Testis (tissue), 2 donors: ENCODE measurements at regions not wholly inside any gene's neighbourhood (a gene's known extent, or its start where the extent isn't known, plus 50 kb on each side); places are given as distances from the start of the nearest gene placed in this dataset.

Source experiments
- DNase-seq: peaks from one replicate; pipeline ENCODE4 v3.0.0-alpha.2; 2019
- H3K27ac ChIP-seq, 2 donors: fragments of 200-600 bp; sonication (generic); one replicate each; pipeline ENCODE4 v1.5.1; 2019
- H3K27me3 ChIP-seq: fragments of 200-600 bp; sonication (generic); one replicate; pipeline ENCODE4 v1.5.1; 2019
- H3K36me3 ChIP-seq: fragments of 200-600 bp; sonication (generic); one replicate; pipeline ENCODE4 v1.5.1; 2017; ENCODE audit warnings: low read depth; ENCODE audit errors: missing control alignments
- H3K4me1 ChIP-seq: fragments of 200-600 bp; sonication (generic); one replicate; pipeline ENCODE4 v1.5.1; 2019
- H3K4me3 ChIP-seq, 2 donors: fragments of 200-600 bp; sonication (generic); one replicate each; pipeline ENCODE4 v1.5.1; 2017 to 2019
- H3K9me3 ChIP-seq: fragments of 200-600 bp; sonication (generic); one replicate; pipeline ENCODE4 v1.5.1; 2017
- POLR2A ChIP-seq: fragments of 450-650 bp; IDR thresholded peaks from one replicate; pipeline ENCODE4 v1.6.1; 2017; ENCODE audit warnings: antibody characterized with exemption, mild to moderate bottlenecking, moderate library complexity
- WGBS, 2 donors: methylation state at CpG; one replicate each; pipeline ENCODE4 v1.1.5; 2018; 5-methylcytosine and 5-hydroxymethylcytosine counted together
- intact Hi-C: fragments of 100-400 bp; cut with DNase I; formaldehyde crosslinking; loops from one replicate; pipeline ENCODE4 v1.15.1; 2023; ENCODE audit warnings: low total_unique reads
- TF ChIP-seq, protein P1 (sequence below), 3 experiments: fragments of 450-650 bp in 2 of 3; fragments of 200-600 bp in 1 of 3; sonication (generic) in 1 of 3; IDR thresholded peaks; one replicate each; pipeline ENCODE4 v1.5.1; 2016 to 2019; ENCODE audit warnings: antibody characterized with exemption in 3 of 3, mild to moderate bottlenecking in 2 of 3, moderate library complexity in 1 of 3

DNA sequence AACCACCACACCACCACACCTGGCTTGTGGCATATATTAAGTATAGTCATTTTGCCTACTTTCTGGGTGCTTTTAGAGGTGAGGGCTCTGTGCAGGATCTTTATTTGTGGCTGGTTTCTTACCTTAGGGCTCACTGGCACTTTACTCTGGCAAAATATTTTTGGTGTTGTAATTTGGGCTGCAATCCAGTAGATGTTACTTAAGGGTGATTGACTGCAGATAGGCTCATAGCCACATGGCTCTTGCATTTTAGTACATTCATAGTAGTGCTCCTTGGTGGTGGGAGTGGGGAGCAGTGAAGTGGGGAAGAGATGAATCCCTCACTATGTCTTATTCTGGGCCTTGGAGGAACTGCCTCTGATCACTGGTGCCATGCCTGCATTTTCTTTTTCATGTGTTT lies 376.1 kb upstream of the GRIN3A start:
- no peak for TF ChIP-seq POLR2A
- TF ChIP-seq, protein P1, sequence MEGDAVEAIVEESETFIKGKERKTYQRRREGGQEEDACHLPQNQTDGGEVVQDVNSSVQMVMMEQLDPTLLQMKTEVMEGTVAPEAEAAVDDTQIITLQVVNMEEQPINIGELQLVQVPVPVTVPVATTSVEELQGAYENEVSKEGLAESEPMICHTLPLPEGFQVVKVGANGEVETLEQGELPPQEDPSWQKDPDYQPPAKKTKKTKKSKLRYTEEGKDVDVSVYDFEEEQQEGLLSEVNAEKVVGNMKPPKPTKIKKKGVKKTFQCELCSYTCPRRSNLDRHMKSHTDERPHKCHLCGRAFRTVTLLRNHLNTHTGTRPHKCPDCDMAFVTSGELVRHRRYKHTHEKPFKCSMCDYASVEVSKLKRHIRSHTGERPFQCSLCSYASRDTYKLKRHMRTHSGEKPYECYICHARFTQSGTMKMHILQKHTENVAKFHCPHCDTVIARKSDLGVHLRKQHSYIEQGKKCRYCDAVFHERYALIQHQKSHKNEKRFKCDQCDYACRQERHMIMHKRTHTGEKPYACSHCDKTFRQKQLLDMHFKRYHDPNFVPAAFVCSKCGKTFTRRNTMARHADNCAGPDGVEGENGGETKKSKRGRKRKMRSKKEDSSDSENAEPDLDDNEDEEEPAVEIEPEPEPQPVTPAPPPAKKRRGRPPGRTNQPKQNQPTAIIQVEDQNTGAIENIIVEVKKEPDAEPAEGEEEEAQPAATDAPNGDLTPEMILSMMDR (IDR thresholded peaks at IDR 0.05) = no peak
- Histone ChIP-seq H3K9me3 (no peaks in the 10 kb centered on the region), H3K36me3 (no peaks in the 10 kb centered on the region), H3K4me3 (no peak overlapping the region), H3K27me3 (no peaks in the 10 kb centered on the region), H3K4me1 (no peaks in the 10 kb centered on the region), H3K27ac (no peak overlapping the region)
- intact Hi-C loops = no loop called here
- DNase-seq = no peak

DNA sequence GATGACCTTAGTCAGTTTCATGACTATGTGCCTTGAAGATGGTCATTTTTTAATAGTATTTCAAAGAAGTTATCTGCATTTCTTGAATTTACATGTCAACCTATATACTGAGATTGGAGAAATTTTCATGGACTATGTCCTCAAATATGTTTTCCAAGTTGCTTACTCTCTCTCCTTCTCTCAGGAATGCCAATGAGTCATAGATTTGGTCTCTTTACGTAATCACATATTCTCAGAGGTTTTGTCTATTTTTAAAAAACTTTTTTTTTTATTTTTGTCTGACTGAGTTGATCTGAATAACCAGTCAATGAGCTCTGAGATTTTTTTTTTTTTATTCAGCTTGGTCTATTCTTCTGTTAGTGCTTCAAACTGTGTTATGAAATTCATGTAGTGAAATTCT lies 374.7 kb upstream of the GRIN3A start:
- no peaks in the 10 kb centered on the region for H3K9me3 ChIP-seq
- WGBS, 2 donors = 80 to 87% methylated on average over 1 of the region's 1 CpG
- H3K27me3 ChIP-seq = no peaks in the 10 kb centered on the region
- no peaks in the 10 kb centered on the region for H3K36me3 ChIP-seq
- H3K27ac ChIP-seq = no peak overlapping the region
- intact Hi-C loops = no loop called here
- no peak for DNase-seq
- H3K4me1 ChIP-seq = no peaks in the 10 kb centered on the region
- TF ChIP-seq, protein P1 (IDR thresholded peaks at IDR 0.05) = no peak
- no peak for TF ChIP-seq POLR2A
- H3K4me3 ChIP-seq = no peak overlapping the region

DNA sequence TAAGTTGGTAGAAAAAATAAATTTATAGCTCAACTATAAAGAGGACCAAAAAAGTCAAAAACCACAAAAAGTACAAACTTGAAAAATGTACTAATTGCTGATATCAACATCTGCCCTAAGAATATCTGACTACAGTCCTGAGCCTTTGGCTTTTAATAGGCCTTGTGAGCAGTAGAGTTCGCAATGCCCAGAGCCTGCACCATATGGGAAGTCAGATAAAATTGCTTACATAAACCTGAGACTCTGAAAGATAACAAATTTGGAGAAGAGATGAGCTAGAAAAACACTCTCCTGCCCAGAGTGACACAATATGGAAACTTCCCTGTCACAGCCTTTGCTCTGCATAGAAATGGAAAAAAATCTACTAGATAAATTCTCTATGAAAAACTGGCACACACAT lies 368.0 kb upstream of the GRIN3A start:
- intact Hi-C loops = no loop called here
- 76 to 83% methylated on average over 1 of the region's 1 CpG for WGBS, 2 donors
- DNase-seq = no peak
- Histone ChIP-seq H3K36me3 (no peaks in the 10 kb centered on the region), H3K4me1 (no peaks in the 10 kb centered on the region), H3K27me3 (no peaks in the 10 kb centered on the region), H3K9me3 (no peaks in the 10 kb centered on the region), H3K4me3 (no peak overlapping the region), H3K27ac (no peak overlapping the region)
- no peak for TF ChIP-seq POLR2A

DNA sequence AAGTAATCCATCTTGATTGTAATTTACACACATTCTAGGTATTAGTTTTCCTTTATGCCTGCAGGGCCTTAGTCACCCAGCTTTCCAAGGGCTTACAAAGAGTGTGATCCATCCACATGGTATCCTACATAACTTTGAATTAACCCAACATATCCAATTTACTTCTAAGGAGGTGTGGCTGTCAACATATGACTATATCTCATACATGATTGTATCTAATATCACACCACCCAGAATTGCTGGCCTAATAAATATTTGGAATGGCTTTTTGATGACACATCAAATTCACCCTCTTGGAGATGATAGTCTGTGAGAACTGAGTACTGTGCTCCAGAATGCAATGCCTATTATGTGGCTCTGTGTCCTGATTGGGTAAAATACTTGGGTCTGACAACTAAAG lies 363.3 kb upstream of the GRIN3A start:
- no peak for TF ChIP-seq POLR2A
- TF ChIP-seq, protein P1 (IDR thresholded peaks at IDR 0.05) = no peak
- Histone ChIP-seq H3K4me1 (no peaks in the 10 kb centered on the region), H3K36me3 (no peaks in the 10 kb centered on the region), H3K4me3 (no peak overlapping the region), H3K27me3 (no peaks in the 10 kb centered on the region), H3K27ac (no peak overlapping the region), H3K9me3 (no peaks in the 10 kb centered on the region)
- intact Hi-C loops = no loop called here
- no peak for DNase-seq

DNA sequence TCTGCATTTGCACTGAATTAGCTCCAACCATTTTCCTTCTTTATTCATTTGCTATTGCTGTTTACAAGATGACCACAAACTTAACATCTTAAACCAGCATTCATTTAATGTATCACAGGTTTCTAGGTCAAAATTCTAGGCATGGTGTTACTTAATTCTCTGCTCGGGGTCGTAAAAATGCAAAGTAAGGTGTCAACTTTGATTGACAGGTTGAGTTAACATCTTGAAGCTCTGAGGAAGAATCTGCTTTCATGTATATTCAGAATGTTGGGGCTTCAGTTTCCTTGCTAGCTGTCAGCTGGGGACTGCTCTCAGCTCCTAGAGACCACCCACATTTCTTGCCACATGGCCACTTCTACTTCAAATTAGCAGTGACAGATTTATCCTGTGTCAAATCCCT lies 348.7 kb upstream of the GRIN3A start:
- Histone ChIP-seq H3K36me3 (no peaks in the 10 kb centered on the region), H3K27me3 (no peaks in the 10 kb centered on the region), H3K4me1 (no peaks in the 10 kb centered on the region), H3K4me3 (no peak overlapping the region), H3K9me3 (no peaks in the 10 kb centered on the region), H3K27ac (no peak overlapping the region)
- no peak for TF ChIP-seq POLR2A
- TF ChIP-seq, protein P1 (IDR thresholded peaks at IDR 0.05) = no peak
- intact Hi-C loops = no loop called here
- WGBS, 2 donors = 85 to 87% methylated on average over 2 of the region's 2 CpGs
- DNase-seq = no peak
